OCI-LY3 (cell line): ENCODE measurements at regions not wholly inside any gene's neighbourhood (a gene's known extent, or its start where the extent isn't known, plus 50 kb on each side); places are given as distances from the start of the nearest gene placed in this dataset.

Source experiments
- H2AFZ ChIP-seq: fragments of 200-600, 300-600 bp; shearing (Covaris generic); 2 replicates; pipeline ENCODE4 v1.6.0; 2014; ENCODE audit warnings: antibody characterized with exemption, low read depth, low read length
- H3K27ac ChIP-seq: fragments of 200-600, 300-600 bp; sonication (generic); 2 replicates; pipeline ENCODE4 v1.5.1; 2014; ENCODE audit warnings: mild to moderate bottlenecking, low read length, moderate library complexity, mixed read lengths
- H3K27me3 ChIP-seq: fragments of 200-600, 300-600 bp; sonication (generic); 2 replicates; pipeline ENCODE4 v1.6.1; 2014; ENCODE audit warnings: low read depth, low read length, mixed read lengths
- H3K36me3 ChIP-seq: fragments of 200-600, 300-600 bp; sonication (generic); replicated peaks from 2 replicates; pipeline ENCODE3; 2014; ENCODE audit warnings: low read depth, low read length, mixed read lengths
- H3K4me1 ChIP-seq: fragments of 300-600, 200-600 bp; sonication (generic); 2 replicates; pipeline ENCODE4 v1.6.1; 2014; ENCODE audit warnings: low read length, mixed read lengths
- H3K4me2 ChIP-seq: fragments of 200-600, 300-600 bp; sonication (generic); 2 replicates; pipeline ENCODE4 v1.6.1; 2014; ENCODE audit warnings: low read length, mixed read lengths
- H3K4me3 ChIP-seq: fragments of 300-600, 200-600 bp; sonication (generic); 2 replicates; pipeline ENCODE4 v1.5.1; 2014; ENCODE audit warnings: antibody characterized with exemption, mild to moderate bottlenecking, low read length, moderate library complexity
- H3K79me2 ChIP-seq: fragments of 300-600, 200-600 bp; shearing (Covaris generic); 2 replicates; pipeline ENCODE4 v1.6.1; 2014; ENCODE audit warnings: mild to moderate bottlenecking, low read length, mixed read lengths
- H3K9ac ChIP-seq: fragments of 300-600, 200-600 bp; shearing (Covaris generic); 2 replicates; pipeline ENCODE4 v1.6.0; 2014; ENCODE audit warnings: mild to moderate bottlenecking, low read length, moderate library complexity
- H3K9me3 ChIP-seq: fragments of 200-600, 300-600 bp; shearing (Covaris generic); 2 replicates; pipeline ENCODE4 v1.6.1; 2014; ENCODE audit warnings: low read length, mixed read lengths; ENCODE audit not compliant: insufficient read depth
- H4K20me1 ChIP-seq: fragments of 200-600, 300-600 bp; sonication (generic); 2 replicates; pipeline ENCODE4 v1.6.1; 2016; ENCODE audit warnings: low read length, mixed read lengths; ENCODE audit not compliant: insufficient read depth
- EZH2phosphoT487 ChIP-seq: fragments of 200-600 bp; shearing (Covaris generic); IDR thresholded peaks from 2 replicates; pipeline ENCODE4 v1.6.1; 2018; ENCODE audit warnings: antibody characterized with exemption, mixed run types, low read depth
- TF ChIP-seq, protein P1 (sequence below): fragments of 200-600, 300-600 bp; sonication (generic); IDR thresholded peaks from 2 replicates; pipeline ENCODE4 v1.5.1; 2014; ENCODE audit warnings: antibody characterized with exemption, low read length, low read depth

DNA sequence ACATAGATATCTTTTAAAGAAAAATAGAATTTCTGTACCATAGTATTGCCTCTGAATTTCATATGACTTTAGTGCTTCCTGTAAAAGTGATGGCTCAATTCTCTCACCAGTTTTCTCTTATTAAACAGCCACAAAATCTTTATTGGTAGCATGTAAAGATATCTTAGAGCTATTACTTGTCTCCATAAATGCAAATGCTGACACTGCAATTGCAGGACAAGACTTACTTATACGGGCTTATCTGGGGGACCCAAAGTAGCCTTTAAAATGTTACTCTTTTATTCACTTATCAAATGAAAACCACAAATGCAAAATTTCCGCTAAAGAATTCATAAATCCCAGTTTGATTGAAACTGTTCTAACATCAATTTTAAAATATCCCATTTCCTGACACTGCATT is 287.1 kb upstream of the SPTLC3 start:
- no peaks in the 10 kb centered on the region for H3K79me2 ChIP-seq
- no peak overlapping the region for H3K9ac ChIP-seq
- no peaks in the 10 kb centered on the region for H4K20me1 ChIP-seq
- no peak overlapping the region for H3K27ac ChIP-seq
- H3K9me3 ChIP-seq = no peaks in the 10 kb centered on the region
- H3K4me3 ChIP-seq = no peak overlapping the region
- no peak overlapping the region for H2AFZ ChIP-seq
- H3K27me3 ChIP-seq = no peaks in the 10 kb centered on the region
- H3K4me2 ChIP-seq = no peak overlapping the region
- TF ChIP-seq EZH2phosphoT487 = no peak
- TF ChIP-seq, protein P1, sequence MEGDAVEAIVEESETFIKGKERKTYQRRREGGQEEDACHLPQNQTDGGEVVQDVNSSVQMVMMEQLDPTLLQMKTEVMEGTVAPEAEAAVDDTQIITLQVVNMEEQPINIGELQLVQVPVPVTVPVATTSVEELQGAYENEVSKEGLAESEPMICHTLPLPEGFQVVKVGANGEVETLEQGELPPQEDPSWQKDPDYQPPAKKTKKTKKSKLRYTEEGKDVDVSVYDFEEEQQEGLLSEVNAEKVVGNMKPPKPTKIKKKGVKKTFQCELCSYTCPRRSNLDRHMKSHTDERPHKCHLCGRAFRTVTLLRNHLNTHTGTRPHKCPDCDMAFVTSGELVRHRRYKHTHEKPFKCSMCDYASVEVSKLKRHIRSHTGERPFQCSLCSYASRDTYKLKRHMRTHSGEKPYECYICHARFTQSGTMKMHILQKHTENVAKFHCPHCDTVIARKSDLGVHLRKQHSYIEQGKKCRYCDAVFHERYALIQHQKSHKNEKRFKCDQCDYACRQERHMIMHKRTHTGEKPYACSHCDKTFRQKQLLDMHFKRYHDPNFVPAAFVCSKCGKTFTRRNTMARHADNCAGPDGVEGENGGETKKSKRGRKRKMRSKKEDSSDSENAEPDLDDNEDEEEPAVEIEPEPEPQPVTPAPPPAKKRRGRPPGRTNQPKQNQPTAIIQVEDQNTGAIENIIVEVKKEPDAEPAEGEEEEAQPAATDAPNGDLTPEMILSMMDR = no peak
- H3K36me3 ChIP-seq = no peaks in the 10 kb centered on the region
- H3K4me1 ChIP-seq = no peaks in the 10 kb centered on the region

DNA sequence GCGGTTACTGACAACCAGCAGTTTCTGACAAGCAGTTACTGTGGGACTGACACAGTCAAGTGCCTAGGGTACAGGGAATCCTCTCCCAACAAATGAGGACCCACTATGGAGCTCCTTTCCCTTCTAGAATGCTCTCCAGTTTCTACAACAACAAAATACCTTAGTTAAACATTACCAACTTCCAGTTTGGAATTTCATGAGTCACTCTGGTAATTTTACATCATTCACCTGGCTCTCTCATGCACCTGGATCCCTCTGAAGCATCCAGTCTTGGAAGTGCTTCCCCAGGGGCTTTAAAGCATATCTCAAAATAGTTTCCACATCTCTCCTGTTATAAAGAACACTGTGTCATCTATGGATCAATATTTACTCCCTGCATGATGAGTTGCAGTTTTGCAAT is 286.7 kb upstream of the SPTLC3 start:
- no peak overlapping the region for H3K4me2 ChIP-seq
- H3K27me3 ChIP-seq = no peaks in the 10 kb centered on the region
- H3K79me2 ChIP-seq = no peaks in the 10 kb centered on the region
- H2AFZ ChIP-seq = no peak overlapping the region
- H3K4me3 ChIP-seq = no peak overlapping the region
- H4K20me1 ChIP-seq = no peaks in the 10 kb centered on the region
- H3K36me3 ChIP-seq = no peaks in the 10 kb centered on the region
- no peaks in the 10 kb centered on the region for H3K9me3 ChIP-seq
- no peaks in the 10 kb centered on the region for H3K4me1 ChIP-seq
- no peak overlapping the region for H3K27ac ChIP-seq
- TF ChIP-seq EZH2phosphoT487 = no peak
- TF ChIP-seq, protein P1 = no peak
- H3K9ac ChIP-seq = no peak overlapping the region

DNA sequence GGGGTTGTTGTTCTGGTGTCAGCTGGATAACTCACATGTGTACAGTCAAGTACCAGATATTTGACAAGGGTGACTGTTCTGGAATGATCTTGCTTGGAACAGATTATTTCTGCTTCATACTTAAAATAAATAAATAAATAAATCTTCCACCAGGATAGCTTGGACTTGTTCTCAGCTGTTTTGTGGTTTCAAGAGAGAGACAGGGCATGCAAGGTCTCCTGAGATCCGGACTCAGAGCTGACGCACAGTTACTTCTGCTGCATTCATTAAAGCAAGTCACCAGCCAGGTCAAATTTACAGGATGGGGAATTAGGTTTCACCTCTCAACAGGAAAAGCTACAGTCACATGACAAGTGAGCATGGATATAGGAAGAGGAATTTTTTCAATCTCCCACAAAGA is 285.0 kb upstream of the SPTLC3 start:
- no peaks in the 10 kb centered on the region for H3K79me2 ChIP-seq
- no peaks in the 10 kb centered on the region for H3K36me3 ChIP-seq
- TF ChIP-seq EZH2phosphoT487 = no peak
- TF ChIP-seq, protein P1 = no peak

DNA sequence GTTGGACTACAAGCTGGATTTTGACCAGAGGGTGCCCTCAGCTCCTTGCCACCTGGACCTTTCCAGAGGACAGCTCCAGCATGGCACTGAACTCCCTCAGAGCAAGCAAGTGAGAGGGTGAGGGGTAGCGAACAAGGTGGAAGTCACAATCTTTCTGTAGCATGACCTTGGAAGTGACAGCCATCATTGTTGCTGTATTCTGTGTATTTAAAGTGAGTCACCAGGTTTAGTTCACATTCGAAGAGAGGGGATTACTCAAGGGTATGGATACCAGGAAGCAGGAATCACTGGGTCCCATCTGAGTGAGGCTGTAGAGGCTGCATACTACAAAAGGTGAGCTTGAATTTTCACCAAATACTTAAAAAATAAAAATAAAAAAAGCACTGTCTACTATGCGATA is 280.0 kb upstream of the SPTLC3 start:
- TF ChIP-seq, protein P1 = no peak
- TF ChIP-seq EZH2phosphoT487 = no peak
- no peaks in the 10 kb centered on the region for H3K9me3 ChIP-seq
- no peaks in the 10 kb centered on the region for H4K20me1 ChIP-seq
- H3K27ac ChIP-seq = no peak overlapping the region
- H3K9ac ChIP-seq = no peak overlapping the region
- H3K4me1 ChIP-seq = no peaks in the 10 kb centered on the region
- no peaks in the 10 kb centered on the region for H3K27me3 ChIP-seq
- no peak overlapping the region for H2AFZ ChIP-seq
- H3K79me2 ChIP-seq = no peaks in the 10 kb centered on the region
- no peaks in the 10 kb centered on the region for H3K36me3 ChIP-seq
- H3K4me3 ChIP-seq = no peak overlapping the region
- no peak overlapping the region for H3K4me2 ChIP-seq

More for the DNA sequence above, 285.0 kb upstream of the SPTLC3 start:
- no peak overlapping the region for H3K4me3 ChIP-seq
- H2AFZ ChIP-seq = no peak overlapping the region
- H4K20me1 ChIP-seq = no peaks in the 10 kb centered on the region
- no peaks in the 10 kb centered on the region for H3K27me3 ChIP-seq
- H3K9me3 ChIP-seq = no peaks in the 10 kb centered on the region
- no peak overlapping the region for H3K9ac ChIP-seq
- H3K4me1 ChIP-seq = no peaks in the 10 kb centered on the region
- no peak overlapping the region for H3K27ac ChIP-seq
- no peak overlapping the region for H3K4me2 ChIP-seq
